GM10266 (cell line): ENCODE measurements at regions not wholly inside any gene's neighbourhood (a gene's known extent, or its start where the extent isn't known, plus 50 kb on each side); places are given as distances from the start of the nearest gene placed in this dataset.

Experiments
- DNase-seq: peaks from one replicate; pipeline ENCODE4 v3.0.0; 2012; ENCODE audit errors: extremely low spot score
- TF ChIP-seq, protein P1 (sequence below): IDR thresholded peaks from 2 replicates; pipeline ENCODE4 v1.5.1; 2012; ENCODE audit warnings: mild to moderate bottlenecking, low read depth; ENCODE audit not compliant: control insufficient read depth, insufficient read depth; ENCODE audit errors: missing control alignments

DNA sequence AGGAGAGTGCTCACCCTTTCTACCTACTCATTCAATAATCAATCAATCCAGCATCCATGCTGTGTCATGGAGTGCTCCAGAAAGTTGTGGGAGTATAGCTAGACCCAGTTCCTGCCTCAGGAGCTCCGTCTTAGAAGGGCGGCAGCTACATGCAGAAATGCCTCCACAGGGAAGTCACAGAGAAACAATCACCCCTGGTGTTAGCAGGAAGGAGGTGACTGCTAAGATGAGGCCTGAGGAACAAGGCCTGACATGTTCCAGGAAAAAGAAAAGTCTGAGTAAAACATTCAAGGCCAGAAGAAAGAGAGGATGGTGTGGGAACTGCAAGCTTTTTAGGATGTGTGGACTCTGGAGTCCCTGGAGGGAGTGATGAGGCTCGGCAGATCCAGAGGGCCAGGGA is 142.5 kb upstream of the MAGI3 start:
- DNase-seq: no peak
- TF ChIP-seq, protein P1, sequence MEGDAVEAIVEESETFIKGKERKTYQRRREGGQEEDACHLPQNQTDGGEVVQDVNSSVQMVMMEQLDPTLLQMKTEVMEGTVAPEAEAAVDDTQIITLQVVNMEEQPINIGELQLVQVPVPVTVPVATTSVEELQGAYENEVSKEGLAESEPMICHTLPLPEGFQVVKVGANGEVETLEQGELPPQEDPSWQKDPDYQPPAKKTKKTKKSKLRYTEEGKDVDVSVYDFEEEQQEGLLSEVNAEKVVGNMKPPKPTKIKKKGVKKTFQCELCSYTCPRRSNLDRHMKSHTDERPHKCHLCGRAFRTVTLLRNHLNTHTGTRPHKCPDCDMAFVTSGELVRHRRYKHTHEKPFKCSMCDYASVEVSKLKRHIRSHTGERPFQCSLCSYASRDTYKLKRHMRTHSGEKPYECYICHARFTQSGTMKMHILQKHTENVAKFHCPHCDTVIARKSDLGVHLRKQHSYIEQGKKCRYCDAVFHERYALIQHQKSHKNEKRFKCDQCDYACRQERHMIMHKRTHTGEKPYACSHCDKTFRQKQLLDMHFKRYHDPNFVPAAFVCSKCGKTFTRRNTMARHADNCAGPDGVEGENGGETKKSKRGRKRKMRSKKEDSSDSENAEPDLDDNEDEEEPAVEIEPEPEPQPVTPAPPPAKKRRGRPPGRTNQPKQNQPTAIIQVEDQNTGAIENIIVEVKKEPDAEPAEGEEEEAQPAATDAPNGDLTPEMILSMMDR: no peak

DNA sequence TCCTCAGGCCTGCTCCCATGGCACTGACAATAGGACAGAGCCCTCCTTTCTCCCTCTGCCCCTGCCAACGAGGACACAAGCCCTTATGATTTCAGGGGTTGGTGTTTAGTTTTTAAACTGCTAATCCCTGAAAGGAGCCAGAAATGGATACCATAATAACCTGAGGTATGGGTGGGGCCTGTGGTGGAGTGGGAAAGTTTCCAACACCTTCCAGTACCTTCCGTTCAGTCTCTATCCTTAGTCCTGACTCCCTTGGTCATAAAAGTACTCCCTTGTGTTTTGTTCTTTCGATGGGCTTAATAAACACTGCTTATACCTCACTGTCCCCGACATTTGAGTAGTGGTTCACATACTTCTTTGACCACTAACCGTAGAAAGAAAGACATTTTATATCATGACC is 141.8 kb upstream of the MAGI3 start:
- no peak for DNase-seq
- TF ChIP-seq, protein P1: no peak

DNA sequence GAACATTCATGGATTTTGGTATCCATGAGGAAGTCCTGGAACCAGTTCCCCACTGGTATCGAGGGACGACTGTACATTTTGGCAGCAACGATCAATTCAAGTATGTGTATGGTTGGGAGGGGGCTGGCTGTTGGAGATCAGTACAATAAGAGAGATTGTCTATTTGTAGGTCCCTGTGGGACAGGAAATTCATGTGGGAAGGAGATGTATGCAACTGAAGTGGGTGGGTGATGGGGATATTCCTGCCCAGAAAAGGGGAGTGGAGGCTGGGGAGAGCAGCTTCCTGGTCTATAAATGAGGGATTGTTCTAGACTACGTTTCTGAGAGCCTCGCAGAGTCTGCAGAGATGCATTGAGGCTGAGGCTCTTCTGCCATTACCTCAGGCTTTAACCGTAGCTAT is 140.2 kb upstream of the MAGI3 start:
- TF ChIP-seq, protein P1: no peak
- DNase-seq: no peak

DNA sequence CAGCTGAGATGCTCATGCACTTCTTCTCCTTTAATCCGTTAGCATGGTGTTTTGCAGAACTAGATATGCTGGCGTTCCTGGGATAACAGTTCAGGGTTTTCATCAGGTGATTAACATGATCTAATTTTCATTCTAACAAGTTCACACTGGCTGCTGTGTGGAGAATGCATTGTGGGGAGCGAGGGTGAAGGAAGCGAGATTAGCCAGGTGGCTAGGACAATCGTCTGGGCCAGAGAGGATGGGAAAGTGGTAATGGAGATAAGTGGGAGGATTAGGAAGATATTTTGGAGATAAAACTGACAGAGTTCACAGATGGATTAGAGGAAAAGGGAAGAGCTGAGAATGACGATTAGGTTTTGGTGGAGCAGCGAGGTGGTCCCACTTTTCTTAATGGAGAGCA is 138.1 kb upstream of the MAGI3 start:
- TF ChIP-seq, protein P1: no peak
- no peak for DNase-seq

DNA sequence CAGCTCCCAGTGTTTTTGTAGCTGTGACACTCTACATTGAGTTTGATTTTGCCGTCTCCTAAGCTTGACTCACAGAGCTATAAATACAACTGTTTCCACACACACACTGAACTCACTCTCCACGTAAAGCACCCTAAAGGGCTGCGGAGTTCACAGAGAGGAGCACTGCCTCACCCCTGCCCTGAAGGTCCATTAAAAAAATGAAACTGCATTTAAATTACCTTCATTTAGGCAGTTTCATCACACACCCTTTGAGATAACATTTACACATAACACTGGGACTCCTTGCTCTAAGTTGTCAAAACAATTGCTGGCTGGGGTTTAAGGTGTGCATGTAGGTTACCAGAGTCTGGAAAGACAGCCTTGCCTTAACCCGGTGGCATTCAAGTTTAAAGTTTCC is 137.1 kb upstream of the MAGI3 start:
- TF ChIP-seq, protein P1: no peak
- DNase-seq: no peak

DNA sequence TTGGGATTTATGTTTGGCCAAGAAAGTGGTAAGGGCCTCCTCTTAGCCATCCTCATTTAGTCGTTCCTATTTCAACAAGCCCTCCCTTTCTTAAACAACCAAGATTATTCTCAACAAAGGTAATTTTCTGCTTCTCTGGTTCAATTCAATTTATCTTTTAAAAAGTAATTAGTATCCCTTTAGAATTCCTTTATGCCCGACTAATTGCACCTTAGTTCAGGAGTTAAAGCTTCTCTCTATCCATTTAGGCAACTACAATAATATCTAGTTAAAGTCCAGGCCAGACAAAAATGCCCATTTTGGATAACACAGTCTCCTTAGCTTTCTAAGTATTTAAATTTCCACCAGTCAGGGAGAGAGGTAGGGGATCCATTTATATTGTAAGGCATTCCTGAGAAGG is 136.7 kb upstream of the MAGI3 start:
- DNase-seq: no peak
- TF ChIP-seq, protein P1: no peak

DNA sequence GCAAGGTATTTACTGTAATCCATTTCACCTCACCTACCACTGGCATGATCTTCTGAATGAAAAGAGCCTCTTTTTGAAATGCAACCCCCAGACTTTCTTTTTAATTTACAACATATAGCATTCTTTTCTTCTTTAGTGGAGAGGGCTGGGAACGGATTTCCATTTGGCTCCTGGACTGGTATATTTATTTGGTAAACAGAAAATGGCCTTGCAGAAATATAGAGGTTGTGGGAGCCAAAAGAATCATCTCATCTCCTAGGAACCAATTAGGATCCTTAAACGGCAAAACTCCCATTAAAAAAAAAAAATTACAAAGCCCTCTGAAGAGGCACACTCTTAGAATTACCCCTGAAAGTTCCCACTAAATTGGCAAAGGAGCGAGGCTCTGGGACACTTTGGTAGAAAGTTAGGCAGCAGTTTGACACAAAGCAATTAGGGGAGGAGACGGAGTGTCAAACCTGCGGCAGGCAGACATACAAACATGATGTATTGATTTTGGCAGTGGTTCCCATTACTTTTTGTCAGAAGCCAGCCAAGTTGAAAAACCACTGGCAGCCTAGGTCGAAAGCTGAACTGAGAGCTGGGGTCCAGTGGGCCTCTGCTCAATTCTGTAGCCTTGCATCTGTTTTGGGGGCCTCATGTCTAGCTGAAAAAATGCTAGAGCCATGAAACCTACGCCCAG is 135.1 kb upstream of the MAGI3 start:
- TF ChIP-seq, protein P1: no peak
- DNase-seq: no peak
